ENCODE measurements at regions not wholly inside any gene's neighbourhood (a gene's known extent, or its start where the extent isn't known, plus 50 kb on each side); places are given as distances from the start of the nearest gene placed in this dataset.

- DNase-seq, result no peak
- Histone ChIP-seq H2AFZ (no peak overlapping the region), H3K4me2 (ENCODE audit: unreplicated experiment) (no peak overlapping the region), H3K27ac (no peak overlapping the region), H3K9me3 (ENCODE audit: low read depth) (no peaks in the 10 kb centered on the region), H3K9me2 (ENCODE audit: insufficient read depth) (no peaks in the 10 kb centered on the region), H3K36me3 (ENCODE audit: low read depth) (no peaks in the 10 kb centered on the region), H3K27me3 (replicated peaks; ENCODE audit: insufficient read depth) (no peaks in the 10 kb centered on the region), H4K20me1 (ENCODE audit: insufficient read depth) (no peaks in the 10 kb centered on the region), H3K79me2 (ENCODE audit: insufficient read depth) (no peaks in the 10 kb centered on the region), H3K4me1 (ENCODE audit: insufficient read depth) (no peaks in the 10 kb centered on the region), H3K9ac (no peak overlapping the region), H3F3A (ENCODE audit: insufficient read depth) (no peaks in the 10 kb centered on the region), H3K4me3 (no peak overlapping the region)
- no peak for TF ChIP-seq EZH2phosphoT487 (IDR thresholded peaks at IDR 0.05; ENCODE audit: insufficient read depth, low read depth)
- no peak for TF ChIP-seq EZH2 (IDR thresholded peaks at IDR 0.05; ENCODE audit: insufficient read depth, poor library complexity, severe bottlenecking)
- 20 to 33% methylated on average over 1 of the region's 1 CpG for WGBS, 2 experiments (ENCODE audit: low coverage in 1 of 2, low lambda C conversion rate in 2 of 2, missing lambda C conversion rate in 2 of 2)
- in situ Hi-C loops (cut with MboI), result no loop called here
These were observed 469.8 kb downstream of the PCDH7 start for GRCh38 chr4:31189938-31190337.

GRCh38 chr4:31190671-31191070, 470.5 kb downstream of the PCDH7 start:
- Histone ChIP-seq H2AFZ (no peak overlapping the region), H3K4me2 (ENCODE audit: unreplicated experiment) (no peak overlapping the region), H3K9ac (no peak overlapping the region), H3K4me1 (ENCODE audit: insufficient read depth) (no peaks in the 10 kb centered on the region), H3K27me3 (replicated peaks; ENCODE audit: insufficient read depth) (no peaks in the 10 kb centered on the region), H3K9me3 (ENCODE audit: low read depth) (no peaks in the 10 kb centered on the region), H3K36me3 (ENCODE audit: low read depth) (no peaks in the 10 kb centered on the region), H3K79me2 (ENCODE audit: insufficient read depth) (no peaks in the 10 kb centered on the region), H3K9me2 (ENCODE audit: insufficient read depth) (no peaks in the 10 kb centered on the region), H3K27ac (no peak overlapping the region), H3K4me3 (no peak overlapping the region), H3F3A (ENCODE audit: insufficient read depth) (no peaks in the 10 kb centered on the region), H4K20me1 (ENCODE audit: insufficient read depth) (no peaks in the 10 kb centered on the region)
- in situ Hi-C loops (cut with MboI), result no loop called here
- no peak for DNase-seq
- no peak for TF ChIP-seq EZH2phosphoT487 (IDR thresholded peaks at IDR 0.05; ENCODE audit: insufficient read depth, low read depth)
- TF ChIP-seq EZH2 (IDR thresholded peaks at IDR 0.05; ENCODE audit: insufficient read depth, poor library complexity, severe bottlenecking), result no peak

- Histone ChIP-seq H3K27me3 (replicated peaks; ENCODE audit: insufficient read depth) (no peaks in the 10 kb centered on the region), H3K27ac (no peak overlapping the region), H3K9ac (no peak overlapping the region), H3K9me3 (ENCODE audit: low read depth) (no peaks in the 10 kb centered on the region), H3K79me2 (ENCODE audit: insufficient read depth) (no peaks in the 10 kb centered on the region), H2AFZ (no peak overlapping the region), H3K9me2 (ENCODE audit: insufficient read depth) (no peaks in the 10 kb centered on the region), H3F3A (ENCODE audit: insufficient read depth) (no peaks in the 10 kb centered on the region), H3K4me3 (no peak overlapping the region), H3K4me1 (ENCODE audit: insufficient read depth) (no peaks in the 10 kb centered on the region), H3K4me2 (ENCODE audit: unreplicated experiment) (no peak overlapping the region), H3K36me3 (ENCODE audit: low read depth) (no peaks in the 10 kb centered on the region), H4K20me1 (ENCODE audit: insufficient read depth) (no peaks in the 10 kb centered on the region)
- WGBS, 2 experiments (ENCODE audit: low coverage in 1 of 2, low lambda C conversion rate in 2 of 2, missing lambda C conversion rate in 2 of 2), result 47 to 57% methylated on average over 2 of the region's 2 CpGs
- in situ Hi-C loops (cut with MboI), result no loop called here
- DNase-seq, result no peak
- TF ChIP-seq EZH2 (IDR thresholded peaks at IDR 0.05; ENCODE audit: insufficient read depth, poor library complexity, severe bottlenecking), result no peak
- no peak for TF ChIP-seq EZH2phosphoT487 (IDR thresholded peaks at IDR 0.05; ENCODE audit: insufficient read depth, low read depth)
These were observed 472.2 kb downstream of the PCDH7 start for GRCh38 chr4:31192341-31192740.

GRCh38 chr4:31193521-31193920, 473.4 kb downstream of the PCDH7 start:
- TF ChIP-seq EZH2phosphoT487 (IDR thresholded peaks at IDR 0.05; ENCODE audit: insufficient read depth, low read depth), result no peak
- TF ChIP-seq EZH2 (IDR thresholded peaks at IDR 0.05; ENCODE audit: insufficient read depth, poor library complexity, severe bottlenecking), result no peak
- 13 to 18% methylated on average over 1 of the region's 1 CpG for WGBS, 2 experiments (ENCODE audit: low coverage in 1 of 2, low lambda C conversion rate in 2 of 2, missing lambda C conversion rate in 2 of 2)
- Histone ChIP-seq H3K36me3 (ENCODE audit: low read depth) (no peaks in the 10 kb centered on the region), H3K4me2 (ENCODE audit: unreplicated experiment) (no peak overlapping the region), H4K20me1 (ENCODE audit: insufficient read depth) (no peaks in the 10 kb centered on the region), H2AFZ (no peak overlapping the region), H3K27ac (no peak overlapping the region), H3K9ac (no peak overlapping the region), H3K9me3 (ENCODE audit: low read depth) (no peaks in the 10 kb centered on the region), H3K4me3 (no peak overlapping the region), H3K27me3 (replicated peaks; ENCODE audit: insufficient read depth) (no peaks in the 10 kb centered on the region), H3K9me2 (ENCODE audit: insufficient read depth) (no peaks in the 10 kb centered on the region), H3K79me2 (ENCODE audit: insufficient read depth) (no peaks in the 10 kb centered on the region), H3K4me1 (ENCODE audit: insufficient read depth) (no peaks in the 10 kb centered on the region), H3F3A (ENCODE audit: insufficient read depth) (no peaks in the 10 kb centered on the region)
- no peak for DNase-seq
- in situ Hi-C loops (cut with MboI), result no loop called here

GRCh38 chr4:31194823-31195222, 474.7 kb downstream of the PCDH7 start:
- Histone ChIP-seq H3K79me2 (ENCODE audit: insufficient read depth) (no peaks in the 10 kb centered on the region), H3K9me3 (ENCODE audit: low read depth) (no peaks in the 10 kb centered on the region), H2AFZ (no peak overlapping the region), H3K27ac (no peak overlapping the region), H3K4me2 (ENCODE audit: unreplicated experiment) (no peak overlapping the region), H3K36me3 (ENCODE audit: low read depth) (no peaks in the 10 kb centered on the region), H3K9me2 (ENCODE audit: insufficient read depth) (no peaks in the 10 kb centered on the region), H3F3A (ENCODE audit: insufficient read depth) (no peaks in the 10 kb centered on the region), H3K4me3 (no peak overlapping the region), H3K9ac (no peak overlapping the region), H4K20me1 (ENCODE audit: insufficient read depth) (no peaks in the 10 kb centered on the region), H3K4me1 (ENCODE audit: insufficient read depth) (no peaks in the 10 kb centered on the region), H3K27me3 (replicated peaks; ENCODE audit: insufficient read depth) (no peaks in the 10 kb centered on the region)
- TF ChIP-seq EZH2phosphoT487 (IDR thresholded peaks at IDR 0.05; ENCODE audit: insufficient read depth, low read depth) (no peak), EZH2 (IDR thresholded peaks at IDR 0.05; ENCODE audit: insufficient read depth, poor library complexity, severe bottlenecking) (no peak)
- in situ Hi-C loops (cut with MboI), result no loop called here
- 6 to 8% methylated on average over 3 of the region's 3 CpGs for WGBS, 2 experiments (ENCODE audit: low coverage in 1 of 2, low lambda C conversion rate in 2 of 2, missing lambda C conversion rate in 2 of 2)
- no peak for DNase-seq
